ENCODE measurements at regions not wholly inside any gene's neighbourhood (a gene's known extent, or its start where the extent isn't known, plus 50 kb on each side); places are given as distances from the start of the nearest gene placed in this dataset.

GRCh38 chr1:8163039-8163438 is 136.9 kb upstream of the ERRFI1 start:
- H3K4me1 ChIP-seq (ENCODE audit: control insufficient read depth in 1 of 2, insufficient read depth in 2 of 2, low read length in 2 of 2): peaks cover 4 to 11% of the 10 kb centered on the region in 2 donors
- peaks cover 0 to 3% of the 10 kb centered on the region in 2 donors for H3K9me3 ChIP-seq (ENCODE audit: control insufficient read depth in 1 of 2, low read length in 2 of 2)

GRCh38 chr1:8162168-8162567 is 136.1 kb upstream of the ERRFI1 start:
- Histone ChIP-seq H3K4me1 (ENCODE audit: control insufficient read depth in 1 of 2, insufficient read depth in 2 of 2, low read length in 2 of 2) (peaks cover 4 to 8% of the 10 kb centered on the region in 2 donors), H3K9me3 (ENCODE audit: control insufficient read depth in 1 of 2, low read length in 2 of 2) (peaks cover 0 to 3% of the 10 kb centered on the region in 2 donors), H3K27ac (ENCODE audit: low read depth, low read length) (no peak overlapping the region), H3K27me3 (ENCODE audit: control insufficient read depth in 1 of 2, insufficient read depth in 2 of 2, low read length in 2 of 2) (no peaks in the 10 kb centered on the region), H3K36me3 (ENCODE audit: control insufficient read depth in 1 of 2, insufficient read depth in 2 of 2, low read length in 2 of 2) (no peaks in the 10 kb centered on the region), H3K4me3 (ENCODE audit: low read depth in 1 of 2, low read length in 2 of 2) (no peak overlapping the region), H3K9ac (ENCODE audit: low read depth in 1 of 2, low read length in 2 of 2) (no peak overlapping the region)

More at GRCh38 chr1:8163039-8163438, 136.9 kb upstream of the ERRFI1 start:
- no peak overlapping the region for H3K9ac ChIP-seq (ENCODE audit: low read depth in 1 of 2, low read length in 2 of 2)
- no peaks in the 10 kb centered on the region for H3K36me3 ChIP-seq (ENCODE audit: control insufficient read depth in 1 of 2, insufficient read depth in 2 of 2, low read length in 2 of 2)
- H3K4me3 ChIP-seq (ENCODE audit: low read depth in 1 of 2, low read length in 2 of 2): no peak overlapping the region
- H3K27me3 ChIP-seq (ENCODE audit: control insufficient read depth in 1 of 2, insufficient read depth in 2 of 2, low read length in 2 of 2): no peaks in the 10 kb centered on the region
- H3K27ac ChIP-seq (ENCODE audit: low read depth, low read length): no peak overlapping the region

- no peaks in the 10 kb centered on the region for H3K36me3 ChIP-seq (ENCODE audit: control insufficient read depth in 1 of 2, insufficient read depth in 2 of 2, low read length in 2 of 2)
- H3K27me3 ChIP-seq (ENCODE audit: control insufficient read depth in 1 of 2, insufficient read depth in 2 of 2, low read length in 2 of 2): no peaks in the 10 kb centered on the region
- H3K4me1 ChIP-seq (ENCODE audit: control insufficient read depth in 1 of 2, insufficient read depth in 2 of 2, low read length in 2 of 2): peaks cover 4% of the 10 kb centered on the region in 2 donors
- no peak overlapping the region for H3K9ac ChIP-seq (ENCODE audit: low read depth in 1 of 2, low read length in 2 of 2)
- no peak overlapping the region for H3K4me3 ChIP-seq (ENCODE audit: low read depth in 1 of 2, low read length in 2 of 2)
- peaks cover 0 to 3% of the 10 kb centered on the region in 2 donors for H3K9me3 ChIP-seq (ENCODE audit: control insufficient read depth in 1 of 2, low read length in 2 of 2)
- no peak overlapping the region for H3K27ac ChIP-seq (ENCODE audit: low read depth, low read length)
These were observed 135.5 kb upstream of the ERRFI1 start for GRCh38 chr1:8161546-8162105.

- peaks cover 0 to 3% of the 10 kb centered on the region in 2 donors for H3K9me3 ChIP-seq (ENCODE audit: control insufficient read depth in 1 of 2, low read length in 2 of 2)
- no peak overlapping the region for H3K9ac ChIP-seq (ENCODE audit: low read depth in 1 of 2, low read length in 2 of 2)
- H3K4me3 ChIP-seq (ENCODE audit: low read depth in 1 of 2, low read length in 2 of 2): no peak overlapping the region
- peaks cover 0 to 4% of the 10 kb centered on the region in 2 donors for H3K4me1 ChIP-seq (ENCODE audit: control insufficient read depth in 1 of 2, insufficient read depth in 2 of 2, low read length in 2 of 2)
- no peak overlapping the region for H3K27ac ChIP-seq (ENCODE audit: low read depth, low read length)
- no peaks in the 10 kb centered on the region for H3K27me3 ChIP-seq (ENCODE audit: control insufficient read depth in 1 of 2, insufficient read depth in 2 of 2, low read length in 2 of 2)
- H3K36me3 ChIP-seq (ENCODE audit: control insufficient read depth in 1 of 2, insufficient read depth in 2 of 2, low read length in 2 of 2): no peaks in the 10 kb centered on the region
These were observed 133.4 kb upstream of the ERRFI1 start for GRCh38 chr1:8159470-8160024.

- Histone ChIP-seq H3K27ac (ENCODE audit: low read depth, low read length) (no peak overlapping the region), H3K9ac (ENCODE audit: low read depth in 1 of 2, low read length in 2 of 2) (no peak overlapping the region), H3K4me3 (ENCODE audit: low read depth in 1 of 2, low read length in 2 of 2) (no peak overlapping the region), H3K9me3 (ENCODE audit: control insufficient read depth in 1 of 2, low read length in 2 of 2) (peaks cover 0 to 3% of the 10 kb centered on the region in 2 donors), H3K4me1 (ENCODE audit: control insufficient read depth in 1 of 2, insufficient read depth in 2 of 2, low read length in 2 of 2) (peaks cover 0 to 4% of the 10 kb centered on the region in 2 donors), H3K27me3 (ENCODE audit: control insufficient read depth in 1 of 2, insufficient read depth in 2 of 2, low read length in 2 of 2) (no peaks in the 10 kb centered on the region), H3K36me3 (ENCODE audit: control insufficient read depth in 1 of 2, insufficient read depth in 2 of 2, low read length in 2 of 2) (no peaks in the 10 kb centered on the region)
These were observed 132.9 kb upstream of the ERRFI1 start for GRCh38 chr1:8158995-8159394.

- Histone ChIP-seq H3K4me1 (ENCODE audit: control insufficient read depth in 1 of 2, insufficient read depth in 2 of 2, low read length in 2 of 2) (peaks cover 0 to 4% of the 10 kb centered on the region in 2 donors), H3K36me3 (ENCODE audit: control insufficient read depth in 1 of 2, insufficient read depth in 2 of 2, low read length in 2 of 2) (no peaks in the 10 kb centered on the region), H3K4me3 (ENCODE audit: low read depth in 1 of 2, low read length in 2 of 2) (no peak overlapping the region), H3K27ac (ENCODE audit: low read depth, low read length) (no peak overlapping the region), H3K9ac (ENCODE audit: low read depth in 1 of 2, low read length in 2 of 2) (no peak overlapping the region), H3K9me3 (ENCODE audit: control insufficient read depth in 1 of 2, low read length in 2 of 2) (peaks cover 0 to 3% of the 10 kb centered on the region in 2 donors), H3K27me3 (ENCODE audit: control insufficient read depth in 1 of 2, insufficient read depth in 2 of 2, low read length in 2 of 2) (no peaks in the 10 kb centered on the region)
These were observed 131.7 kb upstream of the ERRFI1 start for GRCh38 chr1:8157765-8158164.

GRCh38 chr1:8155528-8156186 is 129.5 kb upstream of the ERRFI1 start:
- H3K4me1 ChIP-seq (ENCODE audit: control insufficient read depth in 1 of 2, insufficient read depth in 2 of 2, low read length in 2 of 2): no peaks in the 10 kb centered on the region
- H3K36me3 ChIP-seq (ENCODE audit: control insufficient read depth in 1 of 2, insufficient read depth in 2 of 2, low read length in 2 of 2): no peaks in the 10 kb centered on the region
- no peaks in the 10 kb centered on the region for H3K27me3 ChIP-seq (ENCODE audit: control insufficient read depth in 1 of 2, insufficient read depth in 2 of 2, low read length in 2 of 2)
- H3K27ac ChIP-seq (ENCODE audit: low read depth, low read length): no peak overlapping the region
- peaks cover 0 to 3% of the 10 kb centered on the region in 2 donors for H3K9me3 ChIP-seq (ENCODE audit: control insufficient read depth in 1 of 2, low read length in 2 of 2)
- H3K4me3 ChIP-seq (ENCODE audit: low read depth in 1 of 2, low read length in 2 of 2): no peak overlapping the region
- no peak overlapping the region for H3K9ac ChIP-seq (ENCODE audit: low read depth in 1 of 2, low read length in 2 of 2)

GRCh38 chr1:8154621-8155052 is 128.5 kb upstream of the ERRFI1 start:
- no peak overlapping the region for H3K27ac ChIP-seq (ENCODE audit: low read depth, low read length)

GRCh38 chr1:8153961-8154360 is 127.9 kb upstream of the ERRFI1 start:
- no peak overlapping the region for H3K4me3 ChIP-seq (ENCODE audit: low read depth in 1 of 2, low read length in 2 of 2)
- H3K9me3 ChIP-seq (ENCODE audit: control insufficient read depth in 1 of 2, low read length in 2 of 2): no peaks in the 10 kb centered on the region
- no peaks in the 10 kb centered on the region for H3K36me3 ChIP-seq (ENCODE audit: control insufficient read depth in 1 of 2, insufficient read depth in 2 of 2, low read length in 2 of 2)
- no peak overlapping the region for H3K9ac ChIP-seq (ENCODE audit: low read depth in 1 of 2, low read length in 2 of 2)
- no peaks in the 10 kb centered on the region for H3K27me3 ChIP-seq (ENCODE audit: control insufficient read depth in 1 of 2, insufficient read depth in 2 of 2, low read length in 2 of 2)
- no peaks in the 10 kb centered on the region for H3K4me1 ChIP-seq (ENCODE audit: control insufficient read depth in 1 of 2, insufficient read depth in 2 of 2, low read length in 2 of 2)
- no peak overlapping the region for H3K27ac ChIP-seq (ENCODE audit: low read depth, low read length)

More at GRCh38 chr1:8154621-8155052, 128.5 kb upstream of the ERRFI1 start:
- Histone ChIP-seq H3K9ac (ENCODE audit: low read depth in 1 of 2, low read length in 2 of 2) (no peak overlapping the region), H3K4me1 (ENCODE audit: control insufficient read depth in 1 of 2, insufficient read depth in 2 of 2, low read length in 2 of 2) (no peaks in the 10 kb centered on the region), H3K27me3 (ENCODE audit: control insufficient read depth in 1 of 2, insufficient read depth in 2 of 2, low read length in 2 of 2) (no peaks in the 10 kb centered on the region), H3K36me3 (ENCODE audit: control insufficient read depth in 1 of 2, insufficient read depth in 2 of 2, low read length in 2 of 2) (no peaks in the 10 kb centered on the region), H3K9me3 (ENCODE audit: control insufficient read depth in 1 of 2, low read length in 2 of 2) (peaks cover 0 to 3% of the 10 kb centered on the region in 2 donors), H3K4me3 (ENCODE audit: low read depth in 1 of 2, low read length in 2 of 2) (no peak overlapping the region)

Data from duodenal mucosa (tissue), 2 donors.